ENCODE measurements at regions not wholly inside any gene's neighbourhood (a gene's known extent, or its start where the extent isn't known, plus 50 kb on each side); places are given as distances from the start of the nearest gene placed in this dataset.
A peak's percentile ranks its signal among the peaks of the same experiment; 100 is the strongest.

- no peak for DNase-seq
These were observed 49.7 kb downstream of the KLF12 start for GRCh38 chr13:74084375-74084935.

GRCh38 chr13:74082741-74083160 is 51.5 kb downstream of the KLF12 start:
- no peak for DNase-seq

GRCh38 chr13:74080762-74081161 is 53.4 kb downstream of the KLF12 start:
- DNase-seq = no peak

- DNase-seq = no peak
These were observed 56.4 kb downstream of the KLF12 start for GRCh38 chr13:74077792-74078191.

GRCh38 chr13:74077375-74077774 is 56.8 kb downstream of the KLF12 start:
- no peak for DNase-seq

- no peak for DNase-seq
These were observed 59.5 kb downstream of the KLF12 start for GRCh38 chr13:74074723-74075122.

GRCh38 chr13:74073274-74073673 is 60.9 kb downstream of the KLF12 start:
- DNase-seq = no peak

GRCh38 chr13:74070513-74070912 is 63.7 kb downstream of the KLF12 start:
- no peak for DNase-seq

- no peak for DNase-seq
These were observed 64.1 kb downstream of the KLF12 start for GRCh38 chr13:74070065-74070464.

GRCh38 chr13:74068471-74068870 is 65.7 kb downstream of the KLF12 start:
- DNase-seq = peak; percentile 10

- DNase-seq = no peak
These were observed 66.4 kb downstream of the KLF12 start for GRCh38 chr13:74067818-74068217.

GRCh38 chr13:74066937-74067336 is 67.3 kb downstream of the KLF12 start:
- no peak for DNase-seq

GRCh38 chr13:74064805-74065312 is 69.3 kb downstream of the KLF12 start:
- DNase-seq = no peak

GRCh38 chr13:74063533-74064100 is 70.6 kb downstream of the KLF12 start:
- DNase-seq = no peak

GRCh38 chr13:74062933-74063332 is 71.3 kb downstream of the KLF12 start:
- peak; percentile 22 for DNase-seq

GRCh38 chr13:74061926-74062595 is 72.1 kb downstream of the KLF12 start:
- DNase-seq = no peak

- no peak for DNase-seq
These were observed 77.2 kb downstream of the KLF12 start for GRCh38 chr13:74056801-74057542.

- DNase-seq = peak; percentile 10
These were observed 81.7 kb downstream of the KLF12 start for GRCh38 chr13:74052402-74052928.

GRCh38 chr13:74048756-74049155 is 85.4 kb downstream of the KLF12 start:
- DNase-seq = no peak

GRCh38 chr13:74047931-74048600 is 86.1 kb downstream of the KLF12 start:
- no peak for DNase-seq

- no peak for DNase-seq
These were observed 87.8 kb downstream of the KLF12 start for GRCh38 chr13:74046431-74046830.

GRCh38 chr13:74045583-74045982 is 88.6 kb downstream of the KLF12 start:
- no peak for DNase-seq

GRCh38 chr13:74043237-74043636 is 91.0 kb downstream of the KLF12 start:
- DNase-seq = no peak

Data from stimulated activated naive CD4-positive, alpha-beta T cell treated with Interleukin-2 at 50 U/mL for 16 hours (primary cell).